HEK293 (cell line): ENCODE measurements at regions not wholly inside any gene's neighbourhood (a gene's known extent, or its start where the extent isn't known, plus 50 kb on each side); places are given as distances from the start of the nearest gene placed in this dataset.
A peak's percentile ranks its signal among the peaks of the same experiment; 100 is the strongest.

Experiments
- CTCF ChIA-PET: fragments of 350-600 bp; formaldehyde crosslinking; extraction: SDS; loops from one replicate; lab custom pipeline; 2021; ENCODE audit warnings: antibody characterized with exemption; lab: Yijun Ruan, JAX
- POLR2A ChIA-PET: fragments of 300-600 bp; formaldehyde crosslinking; extraction: SDS; loops from one replicate; lab custom pipeline; 2020; ENCODE audit warnings: antibody characterized with exemption, inconsistent platforms; lab: Yijun Ruan, JAX
- H3K27ac ChIP-seq: fragments of 200-500 bp; sonication (Bioruptor generic); 2 replicates; pipeline ENCODE4 v1.5.1; 2014; ENCODE audit warnings: low read depth, low read length, control low read depth, inconsistent platforms; ENCODE audit errors: extremely low read depth
- H3K36me3 ChIP-seq, 2 experiments: fragments of 200-500 bp in 1 of 2; sonication (Bioruptor generic) in 1 of 2; 1 replicate in 1 of 2; 2 replicates in 1 of 2; pipeline ENCODE4 v1.5.1; 2014 to 2017; ENCODE audit warnings: inconsistent platforms in 2 of 2, low read length in 2 of 2; ENCODE audit not compliant: control insufficient read depth in 2 of 2, insufficient read depth in 1 of 2
- H3K4me1 ChIP-seq: fragments of 200-500 bp; sonication (Bioruptor generic); 2 replicates; pipeline ENCODE4 v1.5.1; 2014; ENCODE audit warnings: mild to moderate bottlenecking, low read length, inconsistent platforms; ENCODE audit not compliant: control insufficient read depth, insufficient read depth
- H3K4me3 ChIP-seq: 2 replicates; pipeline ENCODE4 v1.5.1; 2011; ENCODE audit warnings: low read depth, mild to moderate bottlenecking, control low read depth, low read length, moderate library complexity
- H3K9me3 ChIP-seq: fragments of 200-500 bp; sonication (Bioruptor generic); 2 replicates; pipeline ENCODE4 v1.5.1; 2014; ENCODE audit warnings: low read depth, low read length, inconsistent platforms; ENCODE audit not compliant: control insufficient read depth, insufficient read depth
- EGR2 ChIP-seq: fragments of 450-650 bp; formaldehyde crosslinking; IDR thresholded peaks from 2 replicates; pipeline ENCODE4 v1.5.1; 2016; ENCODE audit warnings: low read depth, missing biosample characterization, missing genetic modification characterization
- HIC1 ChIP-seq: fragments of 450-650 bp; formaldehyde crosslinking; IDR thresholded peaks from 2 replicates; pipeline ENCODE4 v1.5.1; 2016; ENCODE audit warnings: missing biosample characterization, missing genetic modification characterization
- KLF1 ChIP-seq: fragments of 450-650 bp; formaldehyde crosslinking; IDR thresholded peaks from 2 replicates; pipeline ENCODE4 v1.5.1; 2016; ENCODE audit warnings: missing biosample characterization, missing genetic modification characterization
- PRDM1 ChIP-seq: fragments of 450-650 bp; formaldehyde crosslinking; IDR thresholded peaks from 2 replicates; pipeline ENCODE4; 2016; ENCODE audit warnings: missing biosample characterization, missing genetic modification characterization
- PRDM2 ChIP-seq: fragments of 450-650 bp; formaldehyde crosslinking; IDR thresholded peaks from 2 replicates; pipeline ENCODE4 v1.5.1; 2016; ENCODE audit warnings: missing biosample characterization, missing genetic modification characterization, borderline replicate concordance
- SALL2 ChIP-seq: fragments of 450-650 bp; formaldehyde crosslinking; IDR thresholded peaks from 2 replicates; pipeline ENCODE4 v1.5.0; 2017; ENCODE audit warnings: missing biosample characterization, mild to moderate bottlenecking, missing genetic modification characterization, borderline replicate concordance
- SETDB1 ChIP-seq: IDR thresholded peaks from one replicate; pipeline ENCODE4 v1.6.1; 2017; ENCODE audit warnings: mild to moderate bottlenecking, low read length, moderate library complexity, mixed read lengths; ENCODE audit not compliant: insufficient read length
- ZNF148 ChIP-seq: fragments of 450-650 bp; formaldehyde crosslinking; IDR thresholded peaks from 2 replicates; pipeline ENCODE4 v1.5.0; 2017; ENCODE audit warnings: missing biosample characterization, missing genetic modification characterization, borderline replicate concordance
- ZNF37A ChIP-seq: fragments of 450-650 bp; IDR thresholded peaks from 2 replicates; pipeline ENCODE4 v1.5.1; 2018; ENCODE audit warnings: missing biosample characterization, missing genetic modification characterization
- ZNF394 ChIP-seq: fragments of 450-650 bp; formaldehyde crosslinking; IDR thresholded peaks from 2 replicates; pipeline ENCODE4 v1.5.1; 2016; ENCODE audit warnings: missing biosample characterization, missing genetic modification characterization, mild to moderate bottlenecking, moderate library complexity, borderline replicate concordance
- ZNF473 ChIP-seq: fragments of 450-650 bp; formaldehyde crosslinking; IDR thresholded peaks from 2 replicates; pipeline ENCODE4 v1.5.1; 2017; ENCODE audit warnings: missing biosample characterization, missing genetic modification characterization
- ZNF600 ChIP-seq: fragments of 450-650 bp; formaldehyde crosslinking; IDR thresholded peaks from 2 replicates; pipeline ENCODE4 v1.5.1; 2016; ENCODE audit warnings: missing biosample characterization, missing genetic modification characterization
- ZNF658 ChIP-seq: fragments of 450-650 bp; formaldehyde crosslinking; IDR thresholded peaks from 2 replicates; pipeline ENCODE4; 2016; ENCODE audit warnings: missing biosample characterization, missing genetic modification characterization
- ZNF777 ChIP-seq: fragments of 450-650 bp; formaldehyde crosslinking; IDR thresholded peaks from 2 replicates; pipeline ENCODE4 v1.5.1; 2017; ENCODE audit warnings: missing biosample characterization, missing genetic modification characterization, borderline replicate concordance
- ZNF843 ChIP-seq: fragments of 450-650 bp; formaldehyde crosslinking; IDR thresholded peaks from 2 replicates; pipeline ENCODE4 v1.5.1; 2016; ENCODE audit warnings: missing biosample characterization, missing genetic modification characterization

- TF ChIP-seq ZNF394 (no peak), ZNF777 (tag by site-specific recombination) (no peak), ZNF148 (tag by site-specific recombination) (no peak), PRDM2 (tag by site-specific recombination) (no peak), HIC1 (tag by site-specific recombination) (no peak), ZNF473 (no peak), SALL2 (tag by site-specific recombination) (no peak), ZNF843 (no peak), ZNF600 (tag by site-specific recombination) (no peak), ZNF37A (tag by site-specific recombination) (no peak), KLF1 (tag by site-specific recombination) (no peak), EGR2 (tag by site-specific recombination) (no peak), SETDB1 (no peak)
Observed at GRCh38 chr5:145495196-145495595, 339.9 kb downstream of the PRELID2 start.

GRCh38 chr5:145493435-145493834 is 341.7 kb downstream of the PRELID2 start:
- Histone ChIP-seq H3K9me3 (no peaks in the 10 kb centered on the region), H3K4me3 (no peak overlapping the region), H3K4me1 (no peaks in the 10 kb centered on the region), H3K36me3 (no peaks in the 10 kb centered on the region), H3K27ac (no peak overlapping the region)
- ChIA-PET CTCF (interaction anchor here (0.7 to 0.9 kb wide), 2 partner anchors 555 to 633 kb away, joined by 3 read pairs; no protein-coding TSS in a partner anchor), POLR2A (no interaction called here)
- no peak for TF ChIP-seq ZNF658 (tag by site-specific recombination)
- peak; percentile 58 for TF ChIP-seq PRDM1 (tag by site-specific recombination)
- no peak for TF ChIP-seq PRDM2 (tag by site-specific recombination)
- TF ChIP-seq ZNF394: peak; percentile 40; the same call in 1 of the 2 replicates

More at GRCh38 chr5:145495196-145495595, 339.9 kb downstream of the PRELID2 start:
- H3K4me1 ChIP-seq: no peaks in the 10 kb centered on the region
- ChIA-PET CTCF (interaction anchor here (1.5 kb wide), 1 partner anchor 10 kb away, joined by 3 read pairs; no protein-coding TSS in a partner anchor), POLR2A (no interaction called here)
- H3K4me3 ChIP-seq: no peak overlapping the region
- no peaks in the 10 kb centered on the region for H3K36me3 ChIP-seq
- H3K9me3 ChIP-seq: no peaks in the 10 kb centered on the region
- no peak overlapping the region for H3K27ac ChIP-seq
